ENCODE measurements at regions not wholly inside any gene's neighbourhood (a gene's known extent, or its start where the extent isn't known, plus 50 kb on each side); places are given as distances from the start of the nearest gene placed in this dataset.

GRCh38 chr13:39149896-39150295, 111.6 kb downstream of the NHLRC3 start:
- no peak for ATAC-seq (ENCODE audit: low FRiP score)
- TF ChIP-seq CTCF (IDR thresholded peaks at IDR 0.05), result no peak

GRCh38 chr13:39154041-39154440, 115.8 kb downstream of the NHLRC3 start:
- ATAC-seq (ENCODE audit: low FRiP score) (no peak), DNase-seq (ENCODE audit: low spot score) (no peak)
- no peak for TF ChIP-seq CTCF (IDR thresholded peaks at IDR 0.05)

More at GRCh38 chr13:39149896-39150295, 111.6 kb downstream of the NHLRC3 start:
- no peak for DNase-seq (ENCODE audit: low spot score)

- TF ChIP-seq CTCF (IDR thresholded peaks at IDR 0.05), result no peak
- no peak for DNase-seq (ENCODE audit: low spot score)
- no peak for ATAC-seq (ENCODE audit: low FRiP score)
Measured at GRCh38 chr13:39159393-39159792, 121.1 kb downstream of the NHLRC3 start.

- ATAC-seq (ENCODE audit: low FRiP score) (no peak), DNase-seq (ENCODE audit: low spot score) (no peak)
- no peak for TF ChIP-seq CTCF (IDR thresholded peaks at IDR 0.05)
Measured at GRCh38 chr13:39159846-39160370, 121.7 kb downstream of the NHLRC3 start.

- ATAC-seq (ENCODE audit: low FRiP score) (no peak), DNase-seq (ENCODE audit: low spot score) (no peak)
- TF ChIP-seq CTCF (IDR thresholded peaks at IDR 0.05), result no peak
Measured at GRCh38 chr13:39167018-39167417, 128.8 kb downstream of the NHLRC3 start.

- no peak for ATAC-seq (ENCODE audit: low FRiP score)
Measured at GRCh38 chr13:39170711-39171110, 132.5 kb downstream of the NHLRC3 start.

More at GRCh38 chr13:39170711-39171110, 132.5 kb downstream of the NHLRC3 start:
- no peak for TF ChIP-seq CTCF (IDR thresholded peaks at IDR 0.05)
- no peak for DNase-seq (ENCODE audit: low spot score)
